HEK293 (cell line): ENCODE measurements at regions not wholly inside any gene's neighbourhood (a gene's known extent, or its start where the extent isn't known, plus 50 kb on each side); places are given as distances from the start of the nearest gene placed in this dataset.

Experiments used
- KLF7 ChIP-seq: fragments of 450-650 bp; formaldehyde crosslinking; IDR thresholded peaks from 2 replicates; pipeline ENCODE4 v1.5.1; 2016; ENCODE audit warnings: missing biosample characterization, missing genetic modification characterization, borderline replicate concordance
- ZBTB6 ChIP-seq: fragments of 450-650 bp; formaldehyde crosslinking; IDR thresholded peaks from 2 replicates; pipeline ENCODE4 v1.5.1; 2017; ENCODE audit warnings: missing biosample characterization, missing genetic modification characterization
- ZNF184 ChIP-seq: fragments of 450-650 bp; IDR thresholded peaks from 2 replicates; pipeline ENCODE4 v1.5.1; 2018; ENCODE audit warnings: missing biosample characterization, mild to moderate bottlenecking, missing genetic modification characterization
- ZNF529 ChIP-seq: fragments of 450-650 bp; formaldehyde crosslinking; IDR thresholded peaks from 2 replicates; pipeline ENCODE4 v1.5.1; 2017; ENCODE audit warnings: missing genetic modification characterization, missing biosample characterization; ENCODE audit not compliant: insufficient replicate concordance
- TF ChIP-seq, protein P1 (sequence below): fragments of 450-650 bp; formaldehyde crosslinking; IDR thresholded peaks from 2 replicates; pipeline ENCODE4 v1.5.1; 2016; ENCODE audit warnings: missing biosample characterization, missing genetic modification characterization

DNA sequence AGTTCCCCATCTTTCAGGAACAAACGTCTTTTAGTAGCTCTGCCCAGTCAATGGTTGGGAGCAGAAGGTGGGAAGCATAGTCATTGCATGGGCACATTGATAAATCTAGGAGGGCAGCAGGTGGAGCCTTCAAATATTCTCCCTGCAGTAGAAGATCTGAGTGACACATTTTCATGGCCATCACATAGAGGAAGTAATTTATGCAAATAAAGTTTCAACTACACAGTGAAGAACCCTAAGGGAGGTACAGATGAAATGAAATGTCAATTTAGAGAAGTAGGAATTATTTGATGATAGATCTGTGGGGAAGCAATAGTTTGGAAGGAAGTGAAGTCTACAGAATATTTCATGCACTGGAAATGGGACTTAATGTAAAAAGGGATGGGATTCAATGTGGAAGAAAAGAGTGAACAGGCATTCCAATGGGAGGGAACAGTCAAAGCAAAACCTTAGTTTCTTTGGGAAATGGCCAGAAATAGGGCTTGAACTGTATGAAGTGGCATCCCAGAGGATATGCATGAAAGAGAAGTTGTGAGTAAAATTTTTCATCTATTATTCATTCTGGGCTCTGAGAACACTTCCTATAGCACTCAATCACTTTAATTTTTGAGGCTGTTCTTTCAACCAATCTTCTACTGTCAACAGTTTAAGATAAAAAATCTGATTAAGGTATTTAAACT is 256.2 kb upstream of the LUZP2 start:
- TF ChIP-seq ZBTB6 (tag by site-specific recombination) = no peak
- TF ChIP-seq ZNF184 (tag by site-specific recombination) = no peak
- TF ChIP-seq KLF7 (tag by site-specific recombination) = no peak
- TF ChIP-seq, protein P1, sequence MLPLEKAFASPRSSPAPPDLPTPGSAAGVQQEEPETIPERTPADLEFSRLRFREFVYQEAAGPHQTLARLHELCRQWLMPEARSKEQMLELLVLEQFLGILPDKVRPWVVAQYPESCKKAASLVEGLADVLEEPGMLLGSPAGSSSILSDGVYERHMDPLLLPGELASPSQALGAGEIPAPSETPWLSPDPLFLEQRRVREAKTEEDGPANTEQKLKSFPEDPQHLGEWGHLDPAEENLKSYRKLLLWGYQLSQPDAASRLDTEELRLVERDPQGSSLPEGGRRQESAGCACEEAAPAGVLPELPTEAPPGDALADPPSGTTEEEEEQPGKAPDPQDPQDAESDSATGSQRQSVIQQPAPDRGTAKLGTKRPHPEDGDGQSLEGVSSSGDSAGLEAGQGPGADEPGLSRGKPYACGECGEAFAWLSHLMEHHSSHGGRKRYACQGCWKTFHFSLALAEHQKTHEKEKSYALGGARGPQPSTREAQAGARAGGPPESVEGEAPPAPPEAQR (tag by site-specific recombination) = no peak
- no peak for TF ChIP-seq ZNF529
